ENCODE measurements at regions not wholly inside any gene's neighbourhood (a gene's known extent, or its start where the extent isn't known, plus 50 kb on each side); places are given as distances from the start of the nearest gene placed in this dataset.

GRCh38 chr9:118362596-118362995 lies 658.4 kb downstream of the TLR4 start:
- H3K4me3 ChIP-seq (ENCODE audit: low read depth, low read length) = no peak overlapping the region
- in situ Hi-C loops (cut with HindIII; ENCODE audit: low sequenced_read_pairs) = no loop called here
- DNase-seq (ENCODE audit: low read depth, low spot score) = peak; percentile 8
- no peak for TF ChIP-seq CTCF (IDR thresholded peaks at IDR 0.05; ENCODE audit: low read depth, low read length)

GRCh38 chr9:118364266-118365106 lies 660.3 kb downstream of the TLR4 start:
- no peak for TF ChIP-seq CTCF (IDR thresholded peaks at IDR 0.05; ENCODE audit: low read depth, low read length)
- no peak overlapping the region for H3K4me3 ChIP-seq (ENCODE audit: low read depth, low read length)
- in situ Hi-C loops (cut with HindIII; ENCODE audit: low sequenced_read_pairs) = no loop called here
- DNase-seq (ENCODE audit: low read depth, low spot score) = peak; percentile 4

GRCh38 chr9:118366228-118366627 lies 662.0 kb downstream of the TLR4 start:
- in situ Hi-C loops (cut with HindIII; ENCODE audit: low sequenced_read_pairs) = no loop called here
- H3K4me3 ChIP-seq (ENCODE audit: low read depth, low read length) = no peak overlapping the region
- no peak for DNase-seq (ENCODE audit: low read depth, low spot score)
- no peak for TF ChIP-seq CTCF (IDR thresholded peaks at IDR 0.05; ENCODE audit: low read depth, low read length)

GRCh38 chr9:118367383-118367782 lies 663.2 kb downstream of the TLR4 start:
- in situ Hi-C loops (cut with HindIII; ENCODE audit: low sequenced_read_pairs) = no loop called here
- TF ChIP-seq CTCF (IDR thresholded peaks at IDR 0.05; ENCODE audit: low read depth, low read length) = no peak
- DNase-seq (ENCODE audit: low read depth, low spot score) = no peak
- no peak overlapping the region for H3K4me3 ChIP-seq (ENCODE audit: low read depth, low read length)

- H3K4me3 ChIP-seq (ENCODE audit: low read depth, low read length) = no peak overlapping the region
- DNase-seq (ENCODE audit: low read depth, low spot score) = no peak
- in situ Hi-C loops (cut with HindIII; ENCODE audit: low sequenced_read_pairs) = no loop called here
- TF ChIP-seq CTCF (IDR thresholded peaks at IDR 0.05; ENCODE audit: low read depth, low read length) = no peak
Measured at GRCh38 chr9:118384531-118385100, 680.4 kb downstream of the TLR4 start.

- in situ Hi-C loops (cut with HindIII; ENCODE audit: low sequenced_read_pairs) = no loop called here
- no peak overlapping the region for H3K4me3 ChIP-seq (ENCODE audit: low read depth, low read length)
- DNase-seq (ENCODE audit: low read depth, low spot score) = peak; percentile 39
- TF ChIP-seq CTCF (IDR thresholded peaks at IDR 0.05; ENCODE audit: low read depth, low read length) = no peak
Measured at GRCh38 chr9:118395415-118395814, 691.2 kb downstream of the TLR4 start.
